ENCODE measurements at regions not wholly inside any gene's neighbourhood (a gene's known extent, or its start where the extent isn't known, plus 50 kb on each side); places are given as distances from the start of the nearest gene placed in this dataset.

- H3K9ac ChIP-seq (ENCODE audit: low read depth in 1 of 2, low read length in 2 of 2): no peak overlapping the region
Observed at GRCh38 chr17:5986644-5987043, 83.5 kb upstream of the WSCD1 start.

DNA sequence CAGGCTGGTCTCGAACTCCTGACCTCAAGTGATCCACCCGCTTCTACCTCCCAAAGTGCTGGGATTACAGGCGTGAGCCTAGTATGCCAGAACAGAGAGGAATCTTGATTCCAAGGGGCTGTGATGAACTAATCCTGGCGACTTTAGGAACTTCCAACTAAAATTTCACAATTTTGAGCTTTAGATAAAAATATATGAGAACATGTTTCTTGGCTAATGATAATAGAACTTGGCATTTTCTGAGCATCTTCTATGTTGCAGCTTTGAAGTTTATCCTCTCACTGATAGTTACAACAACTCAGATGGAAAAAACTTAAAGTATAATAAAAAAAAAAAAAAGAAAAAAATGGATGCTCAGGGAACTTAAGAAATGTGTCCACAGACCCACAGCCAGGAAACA, 69.8 kb upstream of the WSCD1 start:
- Histone ChIP-seq H3K4me1 (ENCODE audit: control insufficient read depth in 4 of 4, insufficient read depth in 4 of 4, low read length in 3 of 4) (no peaks in the 10 kb centered on the region), H3K27me3 (ENCODE audit: control insufficient read depth in 4 of 4, insufficient read depth in 4 of 4, low read length in 3 of 4) (peaks cover 0 to 7% (median 0%) of the 10 kb centered on the region in 4 donors), H3K4me3 (ENCODE audit: low read depth in 1 of 3, low read length in 3 of 3) (no peak overlapping the region), H3K36me3 (ENCODE audit: control insufficient read depth in 4 of 4, insufficient read depth in 3 of 4, low read depth in 1 of 4, low read length in 3 of 4) (no peaks in the 10 kb centered on the region), H3K27ac (ENCODE audit: low read depth in 1 of 2, low read length in 2 of 2) (no peak overlapping the region), H3K9ac (ENCODE audit: low read depth in 1 of 2, low read length in 2 of 2) (no peak overlapping the region), H3K9me3 (ENCODE audit: control insufficient read depth in 4 of 4, low read length in 3 of 4) (no peaks in the 10 kb centered on the region)
- no peak for DNase-seq (ENCODE audit: low spot score)
- 76% methylated on average over 4 of the region's 4 CpGs for WGBS
- no peak for TF ChIP-seq FOXA2 (IDR thresholded peaks at IDR 0.05)
- no peak for TF ChIP-seq SP1 (IDR thresholded peaks at IDR 0.05)
- TF ChIP-seq, protein P1, sequence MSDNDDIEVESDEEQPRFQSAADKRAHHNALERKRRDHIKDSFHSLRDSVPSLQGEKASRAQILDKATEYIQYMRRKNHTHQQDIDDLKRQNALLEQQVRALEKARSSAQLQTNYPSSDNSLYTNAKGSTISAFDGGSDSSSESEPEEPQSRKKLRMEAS (IDR thresholded peaks at IDR 0.05): no peak
- TF ChIP-seq TAF1 (conservative IDR thresholded peaks at IDR 0.05): no peak
- TF ChIP-seq RXRA (IDR thresholded peaks at IDR 0.05): no peak
- TF ChIP-seq, protein P2, sequence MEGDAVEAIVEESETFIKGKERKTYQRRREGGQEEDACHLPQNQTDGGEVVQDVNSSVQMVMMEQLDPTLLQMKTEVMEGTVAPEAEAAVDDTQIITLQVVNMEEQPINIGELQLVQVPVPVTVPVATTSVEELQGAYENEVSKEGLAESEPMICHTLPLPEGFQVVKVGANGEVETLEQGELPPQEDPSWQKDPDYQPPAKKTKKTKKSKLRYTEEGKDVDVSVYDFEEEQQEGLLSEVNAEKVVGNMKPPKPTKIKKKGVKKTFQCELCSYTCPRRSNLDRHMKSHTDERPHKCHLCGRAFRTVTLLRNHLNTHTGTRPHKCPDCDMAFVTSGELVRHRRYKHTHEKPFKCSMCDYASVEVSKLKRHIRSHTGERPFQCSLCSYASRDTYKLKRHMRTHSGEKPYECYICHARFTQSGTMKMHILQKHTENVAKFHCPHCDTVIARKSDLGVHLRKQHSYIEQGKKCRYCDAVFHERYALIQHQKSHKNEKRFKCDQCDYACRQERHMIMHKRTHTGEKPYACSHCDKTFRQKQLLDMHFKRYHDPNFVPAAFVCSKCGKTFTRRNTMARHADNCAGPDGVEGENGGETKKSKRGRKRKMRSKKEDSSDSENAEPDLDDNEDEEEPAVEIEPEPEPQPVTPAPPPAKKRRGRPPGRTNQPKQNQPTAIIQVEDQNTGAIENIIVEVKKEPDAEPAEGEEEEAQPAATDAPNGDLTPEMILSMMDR (IDR thresholded peaks at IDR 0.05; ENCODE audit: low read depth, low read length, missing input control): no peak
- no peak for TF ChIP-seq HNF4G (IDR thresholded peaks at IDR 0.05)
- TF ChIP-seq JUND (IDR thresholded peaks at IDR 0.05): no peak
- TF ChIP-seq, protein P3, sequence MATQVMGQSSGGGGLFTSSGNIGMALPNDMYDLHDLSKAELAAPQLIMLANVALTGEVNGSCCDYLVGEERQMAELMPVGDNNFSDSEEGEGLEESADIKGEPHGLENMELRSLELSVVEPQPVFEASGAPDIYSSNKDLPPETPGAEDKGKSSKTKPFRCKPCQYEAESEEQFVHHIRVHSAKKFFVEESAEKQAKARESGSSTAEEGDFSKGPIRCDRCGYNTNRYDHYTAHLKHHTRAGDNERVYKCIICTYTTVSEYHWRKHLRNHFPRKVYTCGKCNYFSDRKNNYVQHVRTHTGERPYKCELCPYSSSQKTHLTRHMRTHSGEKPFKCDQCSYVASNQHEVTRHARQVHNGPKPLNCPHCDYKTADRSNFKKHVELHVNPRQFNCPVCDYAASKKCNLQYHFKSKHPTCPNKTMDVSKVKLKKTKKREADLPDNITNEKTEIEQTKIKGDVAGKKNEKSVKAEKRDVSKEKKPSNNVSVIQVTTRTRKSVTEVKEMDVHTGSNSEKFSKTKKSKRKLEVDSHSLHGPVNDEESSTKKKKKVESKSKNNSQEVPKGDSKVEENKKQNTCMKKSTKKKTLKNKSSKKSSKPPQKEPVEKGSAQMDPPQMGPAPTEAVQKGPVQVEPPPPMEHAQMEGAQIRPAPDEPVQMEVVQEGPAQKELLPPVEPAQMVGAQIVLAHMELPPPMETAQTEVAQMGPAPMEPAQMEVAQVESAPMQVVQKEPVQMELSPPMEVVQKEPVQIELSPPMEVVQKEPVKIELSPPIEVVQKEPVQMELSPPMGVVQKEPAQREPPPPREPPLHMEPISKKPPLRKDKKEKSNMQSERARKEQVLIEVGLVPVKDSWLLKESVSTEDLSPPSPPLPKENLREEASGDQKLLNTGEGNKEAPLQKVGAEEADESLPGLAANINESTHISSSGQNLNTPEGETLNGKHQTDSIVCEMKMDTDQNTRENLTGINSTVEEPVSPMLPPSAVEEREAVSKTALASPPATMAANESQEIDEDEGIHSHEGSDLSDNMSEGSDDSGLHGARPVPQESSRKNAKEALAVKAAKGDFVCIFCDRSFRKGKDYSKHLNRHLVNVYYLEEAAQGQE (IDR thresholded peaks at IDR 0.05): no peak

More at GRCh38 chr17:5986644-5987043, 83.5 kb upstream of the WSCD1 start:
- Histone ChIP-seq H3K27ac (ENCODE audit: low read depth in 1 of 2, low read length in 2 of 2) (no peak overlapping the region), H3K36me3 (ENCODE audit: control insufficient read depth in 4 of 4, insufficient read depth in 3 of 4, low read depth in 1 of 4, low read length in 3 of 4) (no peaks in the 10 kb centered on the region), H3K4me3 (ENCODE audit: low read depth in 1 of 3, low read length in 3 of 3) (no peak overlapping the region), H3K4me1 (ENCODE audit: control insufficient read depth in 4 of 4, insufficient read depth in 4 of 4, low read length in 3 of 4) (no peaks in the 10 kb centered on the region), H3K9me3 (ENCODE audit: control insufficient read depth in 4 of 4, low read length in 3 of 4) (peaks cover 0 to 4% (median 0%) of the 10 kb centered on the region in 4 donors), H3K27me3 (ENCODE audit: control insufficient read depth in 4 of 4, insufficient read depth in 4 of 4, low read length in 3 of 4) (no peaks in the 10 kb centered on the region)
- TF ChIP-seq TAF1 (conservative IDR thresholded peaks at IDR 0.05): no peak
- TF ChIP-seq, protein P2 (IDR thresholded peaks at IDR 0.05; ENCODE audit: low read depth, low read length, missing input control): no peak
- TF ChIP-seq HNF4G (IDR thresholded peaks at IDR 0.05): no peak
- TF ChIP-seq, protein P1 (IDR thresholded peaks at IDR 0.05): no peak
- no peak for TF ChIP-seq HNF4A (conservative IDR thresholded peaks at IDR 0.05)
- no peak for TF ChIP-seq EGR1 (IDR thresholded peaks at IDR 0.05; ENCODE audit: low read depth in 2 of 2)
- no peak for TF ChIP-seq JUND (IDR thresholded peaks at IDR 0.05)
- TF ChIP-seq, protein P3 (IDR thresholded peaks at IDR 0.05): no peak
- no peak for TF ChIP-seq RXRA (IDR thresholded peaks at IDR 0.05)
- no peak for TF ChIP-seq NR2F2 (IDR thresholded peaks at IDR 0.05)
- TF ChIP-seq, protein P4, sequence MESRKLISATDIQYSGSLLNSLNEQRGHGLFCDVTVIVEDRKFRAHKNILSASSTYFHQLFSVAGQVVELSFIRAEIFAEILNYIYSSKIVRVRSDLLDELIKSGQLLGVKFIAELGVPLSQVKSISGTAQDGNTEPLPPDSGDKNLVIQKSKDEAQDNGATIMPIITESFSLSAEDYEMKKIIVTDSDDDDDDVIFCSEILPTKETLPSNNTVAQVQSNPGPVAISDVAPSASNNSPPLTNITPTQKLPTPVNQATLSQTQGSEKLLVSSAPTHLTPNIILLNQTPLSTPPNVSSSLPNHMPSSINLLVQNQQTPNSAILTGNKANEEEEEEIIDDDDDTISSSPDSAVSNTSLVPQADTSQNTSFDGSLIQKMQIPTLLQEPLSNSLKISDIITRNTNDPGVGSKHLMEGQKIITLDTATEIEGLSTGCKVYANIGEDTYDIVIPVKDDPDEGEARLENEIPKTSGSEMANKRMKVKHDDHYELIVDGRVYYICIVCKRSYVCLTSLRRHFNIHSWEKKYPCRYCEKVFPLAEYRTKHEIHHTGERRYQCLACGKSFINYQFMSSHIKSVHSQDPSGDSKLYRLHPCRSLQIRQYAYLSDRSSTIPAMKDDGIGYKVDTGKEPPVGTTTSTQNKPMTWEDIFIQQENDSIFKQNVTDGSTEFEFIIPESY (IDR thresholded peaks at IDR 0.05): no peak
- no peak for TF ChIP-seq YY1 (IDR thresholded peaks at IDR 0.05)
- TF ChIP-seq FOXA1 (IDR thresholded peaks at IDR 0.05): no peak
- TF ChIP-seq RAD21 (IDR thresholded peaks at IDR 0.05): no peak
- DNase-seq (ENCODE audit: low spot score): no peak
- 76% methylated on average over 2 of the region's 2 CpGs for WGBS
